Tibial nerve (tissue), 4 donors: ENCODE measurements at regions not wholly inside any gene's neighbourhood (a gene's known extent, or its start where the extent isn't known, plus 50 kb on each side); places are given as distances from the start of the nearest gene placed in this dataset.

ENCODE experiments used
- CTCF ChIP-seq, 5 experiments: fragments of 200-600 bp in 3 of 5; fragments of 450-650 bp in 2 of 5; sonication (generic) in 3 of 5; IDR thresholded peaks; one replicate each; pipeline ENCODE4 v1.5.1; 2016 to 2019; ENCODE audit warnings: antibody characterized with exemption in 5 of 5, mild to moderate bottlenecking in 3 of 5, moderate library complexity in 2 of 5
- EP300 ChIP-seq, 2 donors: sonication (generic); formaldehyde crosslinking; IDR thresholded peaks; one replicate each; pipeline ENCODE4 v1.6.1; 2017; ENCODE audit warnings: antibody characterized with exemption in 2 of 2, mild to moderate bottlenecking in 1 of 2

GRCh38 chr12:23236811-23237210 lies 611.8 kb downstream of the ETNK1 start:
- TF ChIP-seq CTCF (IDR thresholded peaks at IDR 0.05) (no peak), EP300 (IDR thresholded peaks at IDR 0.05) (no peak)
